Testis (tissue), 2 donors: ENCODE measurements at regions not wholly inside any gene's neighbourhood (a gene's known extent, or its start where the extent isn't known, plus 50 kb on each side); places are given as distances from the start of the nearest gene placed in this dataset.

Source experiments
- POLR2A ChIP-seq: fragments of 450-650 bp; IDR thresholded peaks from one replicate; pipeline ENCODE4 v1.6.1; 2017; ENCODE audit warnings: antibody characterized with exemption, mild to moderate bottlenecking, moderate library complexity
- TF ChIP-seq, protein P1 (sequence below), 3 experiments: fragments of 450-650 bp in 2 of 3; fragments of 200-600 bp in 1 of 3; sonication (generic) in 1 of 3; IDR thresholded peaks; one replicate each; pipeline ENCODE4 v1.5.1; 2016 to 2019; ENCODE audit warnings: antibody characterized with exemption in 3 of 3, mild to moderate bottlenecking in 2 of 3, moderate library complexity in 1 of 3

DNA sequence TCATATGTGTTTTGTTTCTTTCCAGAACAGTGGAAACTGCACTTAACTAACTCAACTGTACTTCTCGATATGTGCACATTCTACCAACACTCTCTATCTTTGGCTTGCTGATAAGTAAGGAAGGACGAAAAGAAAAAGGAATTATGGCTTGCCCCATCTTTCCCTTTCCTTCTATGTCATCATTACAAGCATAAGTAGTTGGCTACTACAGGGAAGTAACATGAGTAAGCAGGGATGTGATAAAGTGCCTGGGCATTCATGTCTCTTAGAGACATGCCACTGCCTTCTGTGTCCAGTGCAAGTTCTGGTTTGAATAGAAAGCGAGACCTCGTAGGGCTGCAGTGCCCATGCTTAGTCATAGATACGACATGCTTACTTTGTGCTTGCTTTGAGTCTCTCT, 342.5 kb downstream of the ETS1 start:
- TF ChIP-seq, protein P1, sequence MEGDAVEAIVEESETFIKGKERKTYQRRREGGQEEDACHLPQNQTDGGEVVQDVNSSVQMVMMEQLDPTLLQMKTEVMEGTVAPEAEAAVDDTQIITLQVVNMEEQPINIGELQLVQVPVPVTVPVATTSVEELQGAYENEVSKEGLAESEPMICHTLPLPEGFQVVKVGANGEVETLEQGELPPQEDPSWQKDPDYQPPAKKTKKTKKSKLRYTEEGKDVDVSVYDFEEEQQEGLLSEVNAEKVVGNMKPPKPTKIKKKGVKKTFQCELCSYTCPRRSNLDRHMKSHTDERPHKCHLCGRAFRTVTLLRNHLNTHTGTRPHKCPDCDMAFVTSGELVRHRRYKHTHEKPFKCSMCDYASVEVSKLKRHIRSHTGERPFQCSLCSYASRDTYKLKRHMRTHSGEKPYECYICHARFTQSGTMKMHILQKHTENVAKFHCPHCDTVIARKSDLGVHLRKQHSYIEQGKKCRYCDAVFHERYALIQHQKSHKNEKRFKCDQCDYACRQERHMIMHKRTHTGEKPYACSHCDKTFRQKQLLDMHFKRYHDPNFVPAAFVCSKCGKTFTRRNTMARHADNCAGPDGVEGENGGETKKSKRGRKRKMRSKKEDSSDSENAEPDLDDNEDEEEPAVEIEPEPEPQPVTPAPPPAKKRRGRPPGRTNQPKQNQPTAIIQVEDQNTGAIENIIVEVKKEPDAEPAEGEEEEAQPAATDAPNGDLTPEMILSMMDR (IDR thresholded peaks at IDR 0.05): no peak
- TF ChIP-seq POLR2A: no peak
